GM21825 (cell line): ENCODE measurements at regions not wholly inside any gene's neighbourhood (a gene's known extent, or its start where the extent isn't known, plus 50 kb on each side); places are given as distances from the start of the nearest gene placed in this dataset.

ENCODE experiments used
- ATAC-seq: cut with Tn5 transposase; IDR thresholded peaks from one replicate; pipeline ENCODE4 v1.9.1; 2021; ENCODE audit warnings: mild to moderate bottlenecking, moderate library complexity; ENCODE audit not compliant: unreplicated experiment

GRCh38 chr2:147520817-147521216 is 324.0 kb upstream of the ACVR2A start:
- no peak for ATAC-seq

GRCh38 chr2:147519178-147519577 is 325.7 kb upstream of the ACVR2A start:
- ATAC-seq = no peak

DNA sequence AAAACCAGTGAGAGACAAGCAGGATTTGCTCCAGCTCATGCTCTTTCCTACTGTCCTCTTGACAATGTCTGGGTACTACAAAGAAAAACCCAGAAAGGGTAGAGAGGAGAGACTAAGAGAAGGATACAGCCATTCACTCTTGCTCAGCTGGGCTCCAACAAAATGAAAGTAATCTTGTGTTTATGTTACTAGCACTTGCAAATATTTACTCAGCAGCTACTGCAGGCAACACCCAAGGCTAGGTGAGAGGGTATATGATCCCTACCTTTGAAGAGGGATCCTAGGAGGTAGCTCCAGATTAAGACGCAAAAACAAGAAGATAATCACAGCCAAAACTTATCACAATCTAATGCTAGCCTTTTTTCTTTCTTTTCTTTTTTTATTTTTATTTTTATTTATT is 329.6 kb upstream of the ACVR2A start:
- ATAC-seq = no peak

DNA sequence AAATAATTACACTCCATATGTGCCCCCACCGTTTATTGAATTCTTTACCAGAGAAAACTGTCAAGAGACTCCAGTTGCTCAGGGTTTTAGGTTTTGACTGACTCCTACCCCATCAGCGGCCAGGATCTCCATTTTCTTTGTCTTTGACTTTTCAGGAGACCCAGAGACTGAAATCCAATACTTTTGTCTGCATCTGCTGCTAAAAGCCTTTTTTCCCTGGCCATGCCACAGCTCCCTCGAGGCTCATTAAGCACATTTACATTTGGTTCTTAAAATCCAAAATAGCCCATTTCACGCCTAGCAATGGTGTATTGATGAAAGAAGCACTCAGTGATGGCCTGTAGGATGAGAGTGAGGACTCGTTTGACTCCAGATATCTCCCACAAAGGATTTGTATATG is 332.6 kb upstream of the ACVR2A start:
- no peak for ATAC-seq

- no peak for ATAC-seq
Measured at GRCh38 chr2:147511491-147511948, 333.3 kb upstream of the ACVR2A start.

GRCh38 chr2:147509821-147510220 is 335.0 kb upstream of the ACVR2A start:
- no peak for ATAC-seq

GRCh38 chr2:147506889-147507288 is 337.9 kb upstream of the ACVR2A start:
- no peak for ATAC-seq

DNA sequence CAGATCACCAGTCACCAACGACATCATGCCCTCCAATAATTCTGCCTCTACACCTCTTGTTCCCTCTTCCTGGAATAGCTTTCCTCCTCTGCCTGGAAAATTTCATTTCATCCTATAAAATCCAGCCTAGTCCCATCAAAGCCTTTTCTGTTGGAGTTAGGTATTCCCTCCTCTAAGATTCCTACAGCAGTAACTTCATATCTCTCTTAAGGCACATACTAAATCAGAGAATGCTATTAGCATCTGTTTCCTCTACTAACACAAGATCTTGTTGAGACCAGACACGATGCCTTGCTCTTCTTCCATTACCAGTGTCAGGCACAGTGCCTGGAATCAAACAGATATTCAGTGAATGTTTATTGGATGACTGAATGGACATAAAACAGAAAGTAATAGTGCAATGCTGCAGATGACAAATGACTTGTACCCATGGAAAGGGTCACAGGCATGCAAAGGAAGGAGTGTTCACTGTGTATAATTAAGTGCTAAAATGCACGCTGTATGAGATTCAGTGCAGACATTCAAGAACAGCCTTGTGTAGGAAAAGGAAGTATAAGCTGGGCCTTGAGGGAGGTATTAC is 342.0 kb upstream of the ACVR2A start:
- ATAC-seq = no peak

DNA sequence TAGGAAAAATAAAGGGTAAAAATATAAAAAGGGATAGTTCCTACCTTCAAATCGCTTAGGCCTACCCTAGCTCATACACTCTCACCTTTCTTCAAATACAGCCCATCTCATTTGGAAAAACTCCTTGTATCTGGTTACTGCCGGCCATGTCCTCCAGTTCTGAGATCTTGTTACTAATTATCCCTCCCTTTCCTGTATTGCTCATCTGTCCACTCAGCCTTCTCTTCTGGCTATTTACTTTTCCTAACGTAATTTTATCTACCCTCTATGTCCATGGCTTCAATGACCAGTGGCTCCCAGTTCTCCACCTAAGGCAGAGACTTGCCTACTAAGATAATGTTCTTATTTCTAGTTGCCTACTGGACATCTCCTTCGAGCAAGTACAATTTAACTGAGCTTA is 342.9 kb upstream of the ACVR2A start:
- no peak for ATAC-seq

- ATAC-seq = no peak
Measured at GRCh38 chr2:147500819-147501395, 343.9 kb upstream of the ACVR2A start.

- ATAC-seq = no peak
Measured at GRCh38 chr2:147500229-147500628, 344.6 kb upstream of the ACVR2A start.

DNA sequence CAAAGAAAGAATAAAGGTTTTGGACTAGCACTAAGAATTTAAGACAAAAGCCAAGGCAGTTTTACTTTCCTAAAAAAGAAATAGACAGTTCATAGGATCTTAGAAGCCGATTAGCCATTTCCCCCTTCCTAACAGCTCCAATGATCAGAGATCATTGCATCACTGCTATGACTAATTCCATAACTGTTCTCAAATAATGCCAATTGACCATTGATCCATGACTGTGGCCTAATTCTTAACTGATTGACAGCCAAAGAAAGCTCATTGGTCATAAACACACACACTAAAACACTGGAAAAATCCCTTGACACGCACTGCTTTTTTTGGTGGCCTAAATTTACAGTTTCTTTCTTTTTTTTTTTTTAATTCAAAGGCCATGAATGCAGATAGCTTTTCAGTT is 345.0 kb upstream of the ACVR2A start:
- ATAC-seq = no peak

DNA sequence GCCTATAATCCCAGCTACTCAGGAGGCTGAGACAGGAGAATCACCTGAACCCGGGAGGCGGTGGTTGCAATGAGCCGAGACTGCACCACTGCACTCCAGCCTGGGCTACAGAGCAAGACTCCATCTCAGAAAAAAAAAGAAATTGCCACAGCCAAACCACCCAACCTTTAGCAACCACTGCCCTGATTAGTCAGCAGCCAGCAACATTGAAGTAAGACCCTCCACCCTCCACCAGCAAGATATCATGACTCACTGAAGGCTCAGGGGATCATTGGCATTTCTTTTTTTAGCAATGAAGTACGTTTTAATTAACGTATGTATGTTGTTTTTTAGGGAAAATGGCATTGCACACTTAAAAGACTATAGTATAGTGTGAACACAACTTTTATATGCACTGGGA is 349.1 kb upstream of the ACVR2A start:
- ATAC-seq = no peak

DNA sequence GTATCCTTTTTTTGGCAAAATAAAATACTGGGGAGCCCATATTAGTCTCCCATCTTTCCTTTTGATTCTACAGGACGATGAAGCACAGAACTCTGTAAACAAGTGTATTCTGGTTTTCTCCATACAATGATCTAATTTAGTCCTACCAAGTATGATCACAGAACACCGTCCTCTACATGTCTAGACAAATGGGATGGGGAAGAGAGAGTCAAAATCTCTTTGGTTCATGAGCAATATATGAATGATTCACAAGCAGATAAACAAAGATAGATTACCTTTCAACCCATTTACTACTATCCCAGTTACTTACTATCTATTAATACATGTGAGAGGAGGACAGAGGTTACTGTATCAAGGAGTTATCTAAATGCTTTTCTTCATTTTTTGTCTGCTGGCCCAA is 352.4 kb upstream of the ACVR2A start:
- ATAC-seq = no peak

DNA sequence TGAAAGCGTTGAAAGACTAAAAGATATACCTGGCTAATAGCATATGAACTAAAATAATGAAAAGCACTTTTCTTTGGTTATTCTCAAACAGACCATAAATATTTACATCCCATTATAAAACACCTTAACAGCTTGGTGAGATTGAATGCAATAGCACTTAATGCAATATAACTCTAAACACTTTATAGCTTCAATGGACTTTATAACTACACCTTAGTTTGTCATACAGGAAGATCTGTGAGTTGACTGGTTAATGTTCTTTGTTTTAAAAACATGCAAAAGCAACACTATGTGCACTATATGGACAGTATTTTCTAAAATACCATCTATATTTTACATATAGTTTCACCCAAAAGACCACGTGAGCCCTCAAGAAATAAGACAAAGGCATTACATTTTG is 353.3 kb upstream of the ACVR2A start:
- ATAC-seq = no peak

DNA sequence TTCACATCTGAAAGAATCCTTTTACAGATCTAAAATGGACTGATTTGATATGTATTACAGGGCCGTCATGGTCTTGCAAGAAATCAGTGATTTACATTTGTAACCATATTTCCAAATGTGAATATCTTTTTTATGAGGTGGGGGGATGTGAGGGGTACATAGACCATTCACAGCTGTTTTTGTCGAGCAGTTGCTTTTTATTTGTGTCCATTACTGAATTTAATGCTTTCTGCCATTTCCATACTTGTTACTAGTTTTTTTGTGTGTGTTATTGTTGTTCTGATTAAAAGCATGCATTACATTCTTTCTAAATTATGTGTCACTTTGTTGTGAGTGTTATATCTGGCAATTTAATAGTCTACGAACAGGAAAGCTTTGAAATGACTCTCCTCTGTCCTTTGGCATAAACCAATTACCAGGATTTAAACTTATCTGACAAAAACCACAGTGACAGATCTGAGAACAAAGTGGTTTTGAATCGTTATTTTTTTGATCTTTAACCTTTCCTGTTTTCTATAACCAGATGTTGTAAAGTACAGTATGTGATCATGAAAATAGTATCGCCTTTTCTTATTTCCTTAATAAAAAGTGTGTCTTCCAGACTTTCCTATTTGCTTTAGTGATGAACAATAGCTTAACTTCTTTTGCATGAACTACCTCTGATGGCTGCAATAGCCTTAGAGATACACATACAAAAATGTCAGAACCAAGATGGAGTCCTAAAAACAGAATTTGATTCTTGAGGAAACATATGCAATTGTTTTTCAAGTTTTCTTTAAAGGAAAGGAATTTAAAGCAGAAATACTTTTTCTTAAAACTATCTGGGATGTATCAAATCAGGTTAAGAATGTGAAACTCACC is 354.2 kb upstream of the ACVR2A start:
- no peak for ATAC-seq

GRCh38 chr2:147488472-147488871 is 356.4 kb upstream of the ACVR2A start:
- no peak for ATAC-seq

- ATAC-seq = no peak
Measured at GRCh38 chr2:147487978-147488289, 356.9 kb upstream of the ACVR2A start.

DNA sequence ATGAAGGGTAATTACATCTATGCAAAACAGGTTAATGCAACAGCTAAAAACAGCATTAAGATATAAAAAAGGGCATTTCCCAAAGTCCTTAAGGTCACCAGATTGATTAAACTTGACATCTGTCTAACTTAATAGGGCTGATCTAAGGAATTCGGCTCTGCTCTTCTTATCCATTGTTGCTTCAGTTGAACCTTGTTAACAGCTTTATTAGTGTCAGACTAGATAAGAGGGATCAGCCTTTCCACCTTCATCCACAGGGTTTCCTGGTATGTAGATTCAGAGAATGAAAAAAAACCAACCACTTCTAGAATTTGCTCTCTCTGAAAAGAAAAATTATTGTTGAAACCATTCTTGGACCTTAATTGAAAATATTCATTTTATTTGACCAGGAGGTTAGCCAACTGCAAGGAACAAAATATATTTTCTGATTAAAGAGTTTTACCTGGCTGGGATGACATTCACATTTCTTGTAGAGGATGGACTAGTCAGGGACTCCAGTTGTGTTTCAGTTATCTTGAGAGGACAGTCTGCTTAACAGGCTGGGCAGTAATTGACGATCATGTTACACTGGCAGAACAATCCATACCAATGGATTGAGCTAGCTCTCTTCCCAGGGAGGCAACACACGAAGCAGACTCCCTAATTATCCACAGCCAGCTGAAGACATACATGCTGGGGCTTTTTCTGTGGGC is 357.4 kb upstream of the ACVR2A start:
- ATAC-seq = no peak

GRCh38 chr2:147485210-147485851 is 359.5 kb upstream of the ACVR2A start:
- ATAC-seq = no peak

- no peak for ATAC-seq
Measured at GRCh38 chr2:147483911-147484310, 360.9 kb upstream of the ACVR2A start.
